OCI-LY3 (cell line): ENCODE measurements at regions not wholly inside any gene's neighbourhood (a gene's known extent, or its start where the extent isn't known, plus 50 kb on each side); places are given as distances from the start of the nearest gene placed in this dataset.

Experiments
- H2AFZ ChIP-seq: fragments of 200-600, 300-600 bp; shearing (Covaris generic); 2 replicates; pipeline ENCODE4 v1.6.0; 2014; ENCODE audit warnings: antibody characterized with exemption, low read depth, low read length
- H3K27ac ChIP-seq: fragments of 200-600, 300-600 bp; sonication (generic); 2 replicates; pipeline ENCODE4 v1.5.1; 2014; ENCODE audit warnings: mild to moderate bottlenecking, low read length, moderate library complexity, mixed read lengths
- H3K27me3 ChIP-seq: fragments of 200-600, 300-600 bp; sonication (generic); 2 replicates; pipeline ENCODE4 v1.6.1; 2014; ENCODE audit warnings: low read depth, low read length, mixed read lengths
- H3K36me3 ChIP-seq: fragments of 200-600, 300-600 bp; sonication (generic); replicated peaks from 2 replicates; pipeline ENCODE3; 2014; ENCODE audit warnings: low read depth, low read length, mixed read lengths
- H3K4me1 ChIP-seq: fragments of 300-600, 200-600 bp; sonication (generic); 2 replicates; pipeline ENCODE4 v1.6.1; 2014; ENCODE audit warnings: low read length, mixed read lengths
- H3K4me2 ChIP-seq: fragments of 200-600, 300-600 bp; sonication (generic); 2 replicates; pipeline ENCODE4 v1.6.1; 2014; ENCODE audit warnings: low read length, mixed read lengths
- H3K4me3 ChIP-seq: fragments of 300-600, 200-600 bp; sonication (generic); 2 replicates; pipeline ENCODE4 v1.5.1; 2014; ENCODE audit warnings: antibody characterized with exemption, mild to moderate bottlenecking, low read length, moderate library complexity
- H3K79me2 ChIP-seq: fragments of 300-600, 200-600 bp; shearing (Covaris generic); 2 replicates; pipeline ENCODE4 v1.6.1; 2014; ENCODE audit warnings: mild to moderate bottlenecking, low read length, mixed read lengths
- H3K9ac ChIP-seq: fragments of 300-600, 200-600 bp; shearing (Covaris generic); 2 replicates; pipeline ENCODE4 v1.6.0; 2014; ENCODE audit warnings: mild to moderate bottlenecking, low read length, moderate library complexity
- H3K9me3 ChIP-seq: fragments of 200-600, 300-600 bp; shearing (Covaris generic); 2 replicates; pipeline ENCODE4 v1.6.1; 2014; ENCODE audit warnings: low read length, mixed read lengths; ENCODE audit not compliant: insufficient read depth
- H4K20me1 ChIP-seq: fragments of 200-600, 300-600 bp; sonication (generic); 2 replicates; pipeline ENCODE4 v1.6.1; 2016; ENCODE audit warnings: low read length, mixed read lengths; ENCODE audit not compliant: insufficient read depth
- CTCF ChIP-seq: fragments of 200-600, 300-600 bp; sonication (generic); IDR thresholded peaks from 2 replicates; pipeline ENCODE4 v1.5.1; 2014; ENCODE audit warnings: antibody characterized with exemption, low read length, low read depth
- EZH2phosphoT487 ChIP-seq: fragments of 200-600 bp; shearing (Covaris generic); IDR thresholded peaks from 2 replicates; pipeline ENCODE4 v1.6.1; 2018; ENCODE audit warnings: antibody characterized with exemption, mixed run types, low read depth

DNA sequence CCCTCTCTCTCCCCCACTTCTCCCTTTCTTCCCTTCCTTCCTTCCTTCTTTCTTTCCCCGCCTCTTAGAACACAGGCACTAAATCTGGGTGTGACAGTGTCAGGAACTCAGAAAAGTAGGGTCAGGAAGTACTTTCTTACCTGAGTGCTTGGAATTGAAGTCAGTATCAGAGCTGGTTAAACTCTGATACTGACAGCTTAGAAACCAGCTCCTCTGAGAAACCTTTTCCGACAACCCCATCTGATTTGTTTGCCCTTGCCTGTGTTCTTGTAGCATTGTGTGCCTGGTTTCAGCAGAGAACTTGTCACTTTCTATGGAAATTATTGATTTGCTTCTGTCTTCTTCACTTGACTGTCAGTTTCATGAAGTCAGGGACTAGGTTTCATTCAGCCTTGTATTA is 113.9 kb downstream of the AASDH start:
- Histone ChIP-seq H3K4me2 (no peak overlapping the region), H3K9ac (no peak overlapping the region), H3K27me3 (no peaks in the 10 kb centered on the region), H3K36me3 (no peaks in the 10 kb centered on the region), H3K9me3 (no peaks in the 10 kb centered on the region), H3K4me1 (peaks cover 4% of the 10 kb centered on the region; the same call in 1 of the 2 replicates), H4K20me1 (no peaks in the 10 kb centered on the region), H3K27ac (no peak overlapping the region), H3K4me3 (no peak overlapping the region), H2AFZ (no peak overlapping the region), H3K79me2 (no peaks in the 10 kb centered on the region)
- no peak for TF ChIP-seq EZH2phosphoT487
- no peak for TF ChIP-seq CTCF

DNA sequence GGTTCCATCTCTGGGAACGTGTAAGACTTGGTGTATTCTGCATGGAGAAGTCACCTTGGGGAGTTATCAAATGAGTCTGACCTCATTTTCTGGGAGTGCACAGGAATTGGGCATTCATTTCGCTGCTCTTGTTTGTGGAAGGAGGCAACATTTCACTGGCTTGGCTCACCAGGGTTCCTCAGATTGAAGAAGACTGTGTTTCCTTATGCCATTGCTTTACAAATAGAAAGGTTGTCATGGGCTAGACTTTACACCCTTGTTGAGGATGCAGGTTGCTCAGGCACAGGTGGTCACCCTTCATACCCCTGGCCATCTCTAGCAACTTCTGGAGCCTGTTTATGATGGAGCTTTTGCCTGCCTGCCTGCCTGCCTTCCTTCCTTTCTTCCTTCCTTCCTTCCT is 114.4 kb downstream of the AASDH start:
- no peak overlapping the region for H3K4me2 ChIP-seq
- H2AFZ ChIP-seq: no peak overlapping the region
- no peak for TF ChIP-seq EZH2phosphoT487
- no peak for TF ChIP-seq CTCF
- H3K27me3 ChIP-seq: no peaks in the 10 kb centered on the region
- no peak overlapping the region for H3K9ac ChIP-seq
- H3K27ac ChIP-seq: no peak overlapping the region
- H4K20me1 ChIP-seq: no peaks in the 10 kb centered on the region
- no peaks in the 10 kb centered on the region for H3K79me2 ChIP-seq
- no peak overlapping the region for H3K4me3 ChIP-seq
- no peaks in the 10 kb centered on the region for H3K36me3 ChIP-seq
- no peaks in the 10 kb centered on the region for H3K9me3 ChIP-seq
- H3K4me1 ChIP-seq: peaks cover 4% of the 10 kb centered on the region; the same call in 1 of the 2 replicates

DNA sequence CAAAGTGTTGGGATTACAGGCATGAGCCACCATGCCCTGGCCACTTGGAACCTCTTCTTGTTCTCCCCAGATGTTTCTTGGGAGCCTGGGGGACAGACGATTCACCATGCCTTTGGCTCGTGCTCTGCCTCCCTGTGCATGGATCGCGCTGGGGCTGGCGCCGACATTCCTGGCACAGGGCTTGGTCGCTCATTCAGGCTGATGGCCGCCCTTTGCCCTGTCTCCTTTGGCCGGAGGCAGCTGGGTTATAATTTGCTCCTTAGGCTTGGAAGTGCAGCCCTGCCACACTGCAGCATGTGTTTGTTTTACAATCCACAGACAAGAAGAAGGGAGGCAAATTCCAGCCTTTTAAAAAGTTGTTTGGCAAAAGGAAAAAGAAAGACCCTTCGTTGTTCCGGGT is 115.3 kb downstream of the AASDH start:
- Histone ChIP-seq H3K79me2 (no peaks in the 10 kb centered on the region), H3K4me3 (no peak overlapping the region)
- no peak for TF ChIP-seq CTCF
- TF ChIP-seq EZH2phosphoT487: no peak

GRCh38 chr4:56271131-56271530 is 116.2 kb downstream of the AASDH start:
- H3K4me3 ChIP-seq: no peak overlapping the region
- no peaks in the 10 kb centered on the region for H3K79me2 ChIP-seq
- no peak overlapping the region for H2AFZ ChIP-seq
- TF ChIP-seq EZH2phosphoT487: no peak
- no peak for TF ChIP-seq CTCF
- no peak overlapping the region for H3K27ac ChIP-seq
- H4K20me1 ChIP-seq: no peaks in the 10 kb centered on the region
- no peak overlapping the region for H3K9ac ChIP-seq
- no peaks in the 10 kb centered on the region for H3K27me3 ChIP-seq
- H3K9me3 ChIP-seq: no peaks in the 10 kb centered on the region
- no peak overlapping the region for H3K4me2 ChIP-seq
- H3K4me1 ChIP-seq: peaks cover 4% of the 10 kb centered on the region; the same call in 1 of the 2 replicates
- H3K36me3 ChIP-seq: no peaks in the 10 kb centered on the region

More for the DNA sequence above, 115.3 kb downstream of the AASDH start:
- H3K4me1 ChIP-seq: peaks cover 4% of the 10 kb centered on the region; the same call in 1 of the 2 replicates
- no peaks in the 10 kb centered on the region for H4K20me1 ChIP-seq
- no peaks in the 10 kb centered on the region for H3K36me3 ChIP-seq
- H3K27me3 ChIP-seq: no peaks in the 10 kb centered on the region
- no peak overlapping the region for H3K9ac ChIP-seq
- no peak overlapping the region for H3K27ac ChIP-seq
- H3K9me3 ChIP-seq: no peaks in the 10 kb centered on the region
- no peak overlapping the region for H2AFZ ChIP-seq
- no peak overlapping the region for H3K4me2 ChIP-seq
